GM18868 (cell line): ENCODE measurements at regions not wholly inside any gene's neighbourhood (a gene's known extent, or its start where the extent isn't known, plus 50 kb on each side); places are given as distances from the start of the nearest gene placed in this dataset.
"Not testable (repeated sequence)": the region's sequence is repeated elsewhere in the genome, so short reads cannot be mapped to it uniquely, and the experiment has no call there.

Experiments
- ATAC-seq: cut with Tn5 transposase; IDR thresholded peaks from one replicate; pipeline ENCODE4 v1.9.1; 2021; ENCODE audit warnings: mild to moderate bottlenecking, moderate library complexity; ENCODE audit not compliant: unreplicated experiment

GRCh38 chr12:13570005-13570694 is 373.6 kb downstream of the EMP1 start:
- no peak for ATAC-seq

GRCh38 chr12:13566292-13566691 is 369.8 kb downstream of the EMP1 start:
- ATAC-seq, result no peak

GRCh38 chr12:13564266-13564810 is 367.8 kb downstream of the EMP1 start:
- no peak for ATAC-seq

- no peak for ATAC-seq
These were observed 367.2 kb downstream of the EMP1 start for GRCh38 chr12:13563743-13564125.

DNA sequence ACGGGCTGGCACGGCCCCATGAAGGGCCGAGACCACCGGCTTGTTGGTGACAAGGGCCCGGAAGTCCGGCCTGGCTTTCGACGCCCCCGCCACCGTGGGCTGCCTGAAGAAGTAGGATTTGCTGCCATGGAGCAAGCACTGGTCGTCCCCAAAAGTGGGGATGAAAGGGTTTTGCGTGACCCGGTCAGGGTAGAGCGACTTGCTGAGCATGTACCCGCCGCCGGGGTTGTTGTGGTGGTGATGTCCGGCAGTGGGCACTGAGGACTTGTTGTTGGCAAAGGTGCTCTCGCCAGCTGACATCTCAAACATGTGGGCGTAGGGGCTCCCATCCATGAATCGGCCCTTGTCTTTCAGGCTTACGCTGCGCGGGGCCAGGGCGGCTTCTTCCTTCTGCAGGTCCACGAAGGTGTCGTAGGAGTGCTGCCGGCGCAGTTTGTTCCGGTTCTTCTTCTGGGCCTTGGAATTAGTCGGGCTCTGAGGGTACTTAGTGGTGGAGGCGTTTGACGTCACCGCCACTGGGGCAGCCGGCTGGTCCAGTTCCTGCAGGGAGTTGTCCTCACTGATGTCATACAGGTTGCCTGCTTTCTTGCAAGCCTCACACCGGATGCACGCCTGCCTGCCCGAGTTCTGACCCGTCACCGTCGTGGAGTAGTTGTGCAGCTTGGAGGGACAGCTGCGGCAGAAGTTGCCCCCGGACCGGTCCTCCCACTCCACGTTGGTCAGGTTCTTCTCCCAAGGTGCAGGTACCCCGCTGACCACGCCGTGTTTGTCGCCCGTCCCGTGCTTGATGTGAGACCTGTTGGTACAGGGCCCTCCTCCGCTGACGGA is 366.6 kb downstream of the EMP1 start:
- ATAC-seq, result no peak

- ATAC-seq, result no peak
These were observed 365.4 kb downstream of the EMP1 start for GRCh38 chr12:13561923-13562322.

- no peak for ATAC-seq
These were observed 362.9 kb downstream of the EMP1 start for GRCh38 chr12:13559318-13559978.

GRCh38 chr12:13552830-13553229 is 356.3 kb downstream of the EMP1 start:
- no peak for ATAC-seq

DNA sequence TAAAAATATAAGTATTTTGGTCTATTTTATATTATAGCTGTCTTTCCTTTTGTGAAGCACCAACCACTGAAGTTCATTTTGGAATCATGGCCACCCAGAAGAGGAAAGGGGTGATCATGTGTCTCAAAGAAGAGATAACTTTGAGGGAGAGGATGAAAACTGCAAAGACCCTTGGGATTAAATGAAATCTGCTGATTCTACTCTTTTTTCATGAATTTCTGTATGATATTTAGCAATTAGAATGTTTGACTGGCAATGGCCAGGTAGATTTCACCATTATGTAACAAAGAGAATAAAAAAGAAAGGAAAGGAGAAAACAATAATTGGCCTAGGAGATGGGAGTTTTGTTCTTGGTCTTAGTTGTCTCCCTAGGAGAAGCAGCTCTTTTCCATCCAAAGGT is 350.8 kb downstream of the EMP1 start:
- no peak for ATAC-seq

DNA sequence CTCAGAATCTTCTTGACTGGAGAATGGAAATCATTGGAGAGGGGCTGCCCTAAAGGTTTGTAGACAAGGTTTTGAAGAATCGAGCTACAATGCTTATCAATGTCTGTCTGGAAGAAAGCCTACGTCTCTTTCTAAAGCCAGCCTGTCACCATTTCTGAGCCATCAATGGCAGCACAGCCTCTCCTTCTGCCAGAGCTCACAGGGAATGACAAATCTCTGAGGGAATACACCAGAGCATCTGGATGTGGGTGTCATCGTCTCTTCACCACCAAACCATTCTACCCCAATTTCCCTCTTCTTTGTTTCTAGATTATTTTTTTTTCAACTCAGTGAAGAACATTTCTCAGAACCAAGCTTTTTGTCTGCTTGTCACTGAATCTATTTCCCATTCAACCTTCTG is 349.7 kb downstream of the EMP1 start:
- ATAC-seq, result no peak

GRCh38 chr12:13539051-13539450 is 342.5 kb downstream of the EMP1 start:
- no peak for ATAC-seq

GRCh38 chr12:13538136-13538535 is 341.6 kb downstream of the EMP1 start:
- ATAC-seq, result no peak

- ATAC-seq, result peak; percentile 75
These were observed 341.1 kb downstream of the EMP1 start for GRCh38 chr12:13537623-13538022.

DNA sequence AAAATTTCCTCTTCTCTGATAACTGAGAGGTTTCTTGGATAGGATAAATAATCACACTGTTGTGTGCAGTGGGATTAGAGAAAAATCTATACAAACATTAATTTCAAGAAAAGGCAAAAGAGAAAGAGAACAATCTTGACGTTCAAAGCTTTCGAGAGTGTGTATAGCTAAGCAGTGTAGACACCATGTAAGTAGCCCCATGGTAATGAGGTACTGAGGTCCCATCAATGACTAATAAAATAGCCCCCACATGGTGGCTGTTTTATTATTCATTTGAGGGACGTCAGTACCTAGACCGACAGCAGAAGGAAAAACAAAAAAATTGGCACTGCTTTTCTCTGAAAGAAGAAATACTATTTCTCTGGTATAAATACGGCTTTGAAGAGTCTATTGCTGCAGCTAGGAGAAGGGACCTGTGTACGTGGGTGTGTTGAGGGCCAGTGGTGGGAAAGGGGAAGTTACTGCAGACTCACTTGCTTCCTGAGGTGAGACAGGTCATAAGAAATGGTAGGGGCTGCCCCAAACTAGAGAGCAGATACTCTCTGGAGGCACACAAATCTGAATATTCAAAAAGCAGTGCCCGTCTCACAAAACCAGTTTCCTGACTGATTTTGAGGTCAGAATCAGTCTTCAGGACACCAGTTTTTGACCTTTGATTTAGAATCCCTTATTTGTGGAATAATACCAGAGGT is 339.8 kb downstream of the EMP1 start:
- peak; percentile 92 for ATAC-seq

GRCh38 chr12:13534645-13535398 is 338.3 kb downstream of the EMP1 start:
- no peak for ATAC-seq

- no peak for ATAC-seq
These were observed 337.7 kb downstream of the EMP1 start for GRCh38 chr12:13534242-13534641.

GRCh38 chr12:13530966-13531365 is 334.4 kb downstream of the EMP1 start:
- no peak for ATAC-seq

DNA sequence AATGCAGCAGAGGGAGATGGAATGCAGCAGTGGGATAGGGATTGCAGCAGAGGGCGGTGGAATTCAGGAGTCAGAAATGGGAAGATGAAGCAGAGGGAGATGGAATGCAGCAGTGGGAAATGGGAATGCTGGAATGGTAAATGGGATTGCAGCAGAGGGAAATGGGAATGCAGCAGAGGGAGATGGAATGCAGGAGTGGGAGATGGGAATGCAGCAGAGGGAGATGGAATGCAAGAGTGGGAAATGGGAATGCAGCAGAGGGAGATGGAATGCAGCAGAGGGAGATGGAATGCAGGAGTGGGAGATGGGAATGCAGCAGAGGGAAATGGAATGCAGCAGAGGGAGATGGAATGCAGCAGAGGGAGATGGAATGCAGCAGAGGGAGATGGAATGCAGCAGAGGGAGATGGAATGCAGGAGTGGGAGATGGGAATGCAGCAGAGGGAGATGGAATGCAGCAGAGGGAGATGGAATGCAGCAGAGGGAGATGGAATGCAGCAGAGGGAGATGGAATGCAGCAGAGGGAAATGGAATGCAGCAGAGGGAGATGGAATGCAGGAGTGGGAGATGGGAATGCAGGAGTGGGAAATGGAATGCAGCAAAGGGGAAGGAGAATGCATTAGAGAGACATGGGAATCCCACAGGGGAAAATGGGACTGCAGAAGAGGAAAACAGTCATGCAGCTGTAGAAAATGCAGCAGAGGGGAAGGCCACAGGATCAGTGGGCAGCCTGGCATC is 329.8 kb downstream of the EMP1 start:
- not testable (repeated sequence) for ATAC-seq

DNA sequence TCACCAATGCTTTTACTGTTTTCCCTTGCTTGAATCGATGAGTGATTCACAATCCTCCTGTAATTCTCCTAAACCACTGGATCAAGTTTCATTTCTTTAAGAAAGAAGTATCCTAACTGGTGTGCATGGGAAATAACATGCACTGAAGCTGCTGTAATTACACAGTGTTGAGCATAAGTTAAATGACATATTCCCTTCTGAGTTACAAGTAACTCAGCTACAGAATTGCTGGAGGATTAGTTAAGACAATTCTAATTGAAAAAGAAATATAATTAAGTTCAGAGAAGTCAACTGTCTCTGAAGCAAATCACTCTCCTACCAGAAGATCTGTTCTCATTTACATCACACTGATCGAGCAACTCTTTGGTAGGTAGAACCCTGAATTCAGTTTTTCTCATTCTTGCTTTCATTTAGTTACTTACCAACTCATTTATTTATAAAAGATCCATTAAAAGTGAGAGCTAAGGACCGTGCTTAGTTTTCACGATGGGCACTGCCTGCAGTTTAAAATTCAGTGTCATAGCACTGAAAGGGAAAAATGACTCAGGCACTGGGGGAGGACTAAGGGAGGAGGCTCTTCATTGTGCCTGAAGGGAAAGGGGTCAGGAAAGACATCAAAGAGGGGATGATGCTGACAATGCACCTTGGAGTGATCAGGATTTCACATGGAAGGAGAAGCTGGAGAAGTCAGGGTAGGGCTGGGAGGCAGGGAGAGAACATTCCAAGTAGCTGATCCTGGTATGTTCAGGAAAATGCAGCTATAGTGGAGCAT is 327.2 kb downstream of the EMP1 start:
- no peak for ATAC-seq
